DMS79 (cell line): ENCODE measurements at regions not wholly inside any gene's neighbourhood (a gene's known extent, or its start where the extent isn't known, plus 50 kb on each side); places are given as distances from the start of the nearest gene placed in this dataset.

Source experiments
- DNase-seq: peaks from one replicate; lab custom pipeline; 2025; lab: John Stamatoyannopoulos, UW

DNA sequence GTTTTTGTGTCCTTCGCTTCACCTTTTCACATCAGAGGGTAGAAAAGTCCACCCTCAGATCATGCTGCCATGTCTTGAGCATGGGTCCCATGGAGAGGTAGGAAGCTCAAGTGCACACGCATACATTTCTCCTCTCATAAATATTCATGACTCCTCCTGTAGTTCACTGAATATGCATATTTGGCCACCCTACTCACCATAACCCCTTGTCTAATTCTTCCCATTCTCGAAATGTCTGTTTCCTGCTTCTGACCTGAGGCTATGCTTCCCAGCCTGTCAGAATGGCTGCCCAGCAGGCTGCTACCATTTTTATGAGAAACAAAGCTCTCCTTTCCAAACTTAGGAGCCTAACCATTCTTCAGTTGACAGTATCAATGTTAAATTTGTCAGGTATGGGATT lies 86.5 kb downstream of the ADRA2C start:
- no peak for DNase-seq

GRCh38 chr4:3853388-3854035 lies 87.3 kb downstream of the ADRA2C start:
- DNase-seq, result no peak

DNA sequence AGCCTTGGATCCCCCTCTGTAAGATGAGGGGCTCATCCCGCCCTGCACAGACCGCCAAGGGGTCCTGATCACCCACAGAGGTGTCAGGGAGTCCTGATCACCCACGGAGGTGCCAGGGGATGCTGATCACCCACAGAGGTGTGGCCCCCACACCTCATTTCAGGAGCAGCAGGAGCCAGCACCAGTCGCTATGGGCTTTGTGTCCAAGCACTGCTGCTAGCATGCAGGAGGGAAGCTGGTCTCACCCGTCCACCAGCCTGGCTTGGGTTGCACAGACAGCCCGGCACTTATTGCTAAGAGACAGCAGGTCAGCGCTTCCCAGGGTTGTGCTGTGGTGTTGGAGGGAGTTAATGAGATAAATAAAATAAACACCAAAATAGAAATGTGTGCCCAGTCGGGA lies 88.5 kb downstream of the ADRA2C start:
- no peak for DNase-seq

GRCh38 chr4:3855646-3856045 lies 89.5 kb downstream of the ADRA2C start:
- no peak for DNase-seq

DNA sequence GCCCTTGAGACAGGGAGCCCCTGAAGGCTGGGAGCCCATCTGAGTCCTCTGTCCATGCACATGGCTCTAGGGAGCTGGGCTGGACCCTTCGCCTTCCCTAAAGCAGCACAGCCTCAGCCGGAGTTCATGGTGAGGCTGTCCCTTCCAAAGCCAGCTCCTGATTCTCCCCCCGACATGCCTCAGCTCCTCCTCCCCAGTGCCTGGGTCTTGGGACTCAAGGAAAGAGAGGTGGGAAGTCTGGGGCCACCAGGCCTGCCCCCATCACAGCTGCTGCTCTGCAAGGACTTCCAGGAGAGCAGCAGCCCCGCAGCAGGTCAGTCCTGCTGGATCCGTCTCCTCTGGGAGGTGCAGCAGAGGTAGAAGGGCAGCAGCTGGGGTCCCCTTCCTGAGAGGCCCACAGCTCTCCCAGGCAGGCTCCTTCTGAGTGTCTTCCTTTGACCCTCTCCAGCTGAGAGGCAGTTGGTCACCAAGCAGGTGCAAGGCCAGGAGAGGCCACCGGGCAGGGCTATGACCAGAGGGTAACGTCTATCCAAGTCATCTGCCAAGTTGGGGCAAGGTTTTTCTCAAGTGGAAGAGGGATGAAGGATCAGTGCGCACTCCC lies 90.5 kb downstream of the ADRA2C start:
- DNase-seq, result no peak

GRCh38 chr4:3857269-3857926 lies 91.2 kb downstream of the ADRA2C start:
- no peak for DNase-seq

- no peak for DNase-seq
Measured at GRCh38 chr4:3858046-3858730, 92.0 kb downstream of the ADRA2C start.

DNA sequence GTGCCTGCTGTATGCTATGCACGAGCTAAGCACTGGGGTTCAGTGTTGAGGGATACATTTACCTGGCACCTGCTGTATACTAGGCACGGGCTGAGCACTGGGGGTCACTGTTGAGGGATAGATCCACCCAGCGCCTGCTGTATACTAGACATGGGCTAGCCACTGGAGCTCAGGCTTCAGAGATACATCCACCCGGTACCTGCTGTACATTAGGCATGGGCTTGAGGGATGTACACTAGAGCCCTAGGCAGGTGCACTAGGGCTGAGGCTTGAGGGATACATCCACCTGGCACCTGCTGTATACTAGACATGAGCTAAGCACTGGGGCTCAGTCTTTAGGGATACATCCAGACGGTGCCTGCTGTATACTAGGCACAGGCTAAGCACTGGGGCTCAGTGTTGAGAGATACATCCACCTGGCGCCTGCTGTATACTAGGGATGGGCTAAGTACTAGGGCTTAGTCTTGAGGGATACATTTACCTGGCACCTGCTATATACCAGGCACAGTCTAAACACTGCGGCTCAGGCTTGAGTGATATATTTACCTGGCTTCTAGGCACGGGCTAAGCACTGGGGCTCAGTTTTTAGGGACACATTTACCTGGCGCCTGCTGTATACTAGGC lies 92.7 kb downstream of the ADRA2C start:
- no peak for DNase-seq

- DNase-seq, result no peak
Measured at GRCh38 chr4:3859571-3859970, 93.4 kb downstream of the ADRA2C start.

DNA sequence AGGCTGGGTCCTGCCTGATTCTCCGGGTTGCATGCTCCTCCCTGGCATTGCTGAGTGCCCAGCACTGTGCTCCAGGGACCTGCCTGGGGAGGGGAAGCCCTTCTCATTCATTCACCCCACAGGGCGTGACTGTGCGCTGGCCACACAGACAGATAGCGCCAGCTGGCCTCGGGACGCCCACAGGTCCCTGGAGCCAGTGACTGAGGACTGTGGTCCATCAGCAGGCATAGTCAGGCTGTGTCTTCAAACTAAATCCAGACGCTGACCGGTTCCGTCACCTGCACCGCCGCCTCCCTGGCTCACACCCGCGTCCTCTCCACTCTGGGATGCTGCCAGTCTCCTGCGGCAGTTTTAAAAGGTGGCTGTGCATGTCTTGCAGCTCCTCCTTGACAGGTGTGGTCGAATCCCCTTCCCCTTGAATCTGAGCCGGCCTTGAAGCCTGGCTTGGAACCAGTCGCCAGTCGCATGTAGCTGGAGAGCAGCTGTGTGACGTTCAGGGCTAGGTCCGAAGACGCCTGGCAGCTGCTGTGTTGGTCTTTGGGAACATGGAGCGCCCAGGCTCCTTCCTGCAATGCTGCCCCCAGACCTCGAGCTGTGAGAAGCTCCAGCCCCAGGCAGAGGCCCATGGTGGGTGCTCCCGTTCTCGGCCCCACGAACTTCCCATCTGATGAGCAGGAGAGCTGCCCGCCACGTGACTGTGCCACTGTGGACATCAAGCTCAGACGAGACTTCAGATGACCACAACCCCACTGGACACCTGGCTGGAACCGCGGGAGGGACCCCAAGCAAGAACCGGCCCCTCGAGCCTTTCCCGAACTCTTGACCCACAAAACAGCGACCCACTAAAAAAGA lies 94.1 kb downstream of the ADRA2C start:
- no peak for DNase-seq

- DNase-seq, result no peak
Measured at GRCh38 chr4:3860913-3861636, 94.9 kb downstream of the ADRA2C start.

- DNase-seq, result no peak
Measured at GRCh38 chr4:3861720-3862639, 95.8 kb downstream of the ADRA2C start.

- DNase-seq, result no peak
Measured at GRCh38 chr4:3862640-3863420, 96.6 kb downstream of the ADRA2C start.

DNA sequence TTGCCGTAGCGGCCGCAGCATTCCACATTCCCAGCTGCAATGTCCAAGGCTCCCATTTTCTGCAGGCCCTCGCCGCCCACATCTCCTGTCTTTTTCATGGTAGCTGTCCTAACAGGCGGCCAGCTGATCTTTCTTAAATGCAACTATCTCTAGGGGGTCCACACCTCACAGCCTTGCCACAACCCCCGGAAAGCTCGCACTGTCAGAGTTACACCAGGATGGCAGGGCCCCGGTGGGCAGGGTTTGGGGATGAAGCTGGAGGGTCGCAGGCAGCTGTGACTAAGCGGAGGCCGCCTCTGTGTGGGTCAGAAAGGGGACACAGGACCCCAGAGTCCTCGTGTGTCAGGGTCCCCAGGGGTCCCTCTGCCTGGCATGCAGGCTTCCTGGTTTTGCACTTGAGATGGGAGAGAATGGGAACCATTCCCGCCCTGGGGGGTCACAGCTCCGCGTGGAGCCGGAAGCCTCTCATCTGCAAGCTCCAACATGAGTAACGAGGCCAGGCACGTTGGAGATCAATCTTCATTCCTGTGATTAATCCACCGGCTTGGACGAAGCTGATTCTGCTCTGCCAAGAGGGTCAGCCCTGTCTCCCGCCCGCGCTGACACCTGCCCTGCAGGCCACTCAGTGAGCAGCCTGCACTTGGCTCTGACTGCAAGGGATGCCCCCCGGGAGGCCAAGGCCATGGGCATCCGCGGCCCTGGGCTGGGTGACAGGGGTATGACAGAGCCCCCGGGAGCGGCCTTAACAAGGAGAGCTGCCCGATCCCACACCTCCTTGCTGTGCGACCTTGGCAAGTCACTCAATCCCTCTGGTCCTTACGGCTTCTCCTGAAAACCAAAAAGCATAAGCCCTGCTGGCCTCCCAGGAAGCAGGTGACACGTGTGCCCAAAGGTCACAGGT lies 97.9 kb downstream of the ADRA2C start:
- no peak for DNase-seq

GRCh38 chr4:3864742-3865721 lies 98.8 kb downstream of the ADRA2C start:
- DNase-seq, result no peak

DNA sequence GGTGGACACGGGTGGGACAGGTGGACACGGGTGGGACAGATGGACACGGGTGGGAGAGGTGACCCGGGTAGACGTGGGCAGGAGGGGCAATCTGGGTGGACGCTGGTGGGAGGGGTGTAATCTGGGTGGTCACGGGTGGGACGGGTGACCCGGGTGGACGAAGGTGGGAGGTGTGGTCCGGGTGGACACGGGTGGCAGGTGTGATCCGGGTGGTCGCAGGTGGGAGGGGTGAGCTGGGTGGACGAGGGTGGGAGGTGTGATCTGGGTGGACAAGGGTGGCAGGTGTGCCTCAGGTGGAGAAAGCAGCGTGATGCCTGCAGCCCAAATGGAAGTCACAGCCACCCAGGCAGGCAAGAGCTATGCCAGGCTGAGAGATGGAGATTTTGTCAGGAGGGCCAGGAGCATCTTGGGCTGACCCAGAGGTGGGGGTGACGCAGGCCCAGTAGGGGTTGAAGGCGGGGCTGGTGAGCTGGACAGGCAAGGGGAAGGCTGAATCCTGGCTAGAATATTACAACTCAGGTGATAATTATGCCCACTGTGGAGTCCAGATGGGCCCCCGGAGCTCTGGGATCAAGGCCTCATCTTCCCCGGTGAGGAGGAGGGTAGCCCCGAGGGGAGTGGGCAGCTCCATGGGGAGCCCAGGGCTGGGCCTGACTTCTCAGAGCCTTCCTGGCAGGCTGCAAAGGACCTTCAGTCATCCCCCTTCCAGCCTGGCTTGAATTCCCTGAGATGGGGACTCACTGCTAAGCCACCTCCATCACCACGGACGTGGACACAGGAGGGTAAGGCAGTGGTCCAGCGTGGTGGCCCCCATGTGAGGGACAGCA lies 100.0 kb downstream of the ADRA2C start:
- DNase-seq, result no peak
